DOHH2 (cell line): ENCODE measurements at regions not wholly inside any gene's neighbourhood (a gene's known extent, or its start where the extent isn't known, plus 50 kb on each side); places are given as distances from the start of the nearest gene placed in this dataset.
"Not testable (repeated sequence)": the region's sequence is repeated elsewhere in the genome, so short reads cannot be mapped to it uniquely, and the experiment has no call there.

Source experiments
- CTCF ChIP-seq: fragments of 200-600 bp; sonication (generic); IDR thresholded peaks from one replicate; pipeline ENCODE4 v1.5.1; 2014; ENCODE audit warnings: antibody characterized with exemption, mild to moderate bottlenecking, low read depth, low read length; ENCODE audit not compliant: poor library complexity, severe bottlenecking
- EZH2phosphoT487 ChIP-seq: fragments of 200-600 bp; sonication (generic); IDR thresholded peaks from 2 replicates; pipeline ENCODE4 v1.6.1; 2017; ENCODE audit warnings: borderline replicate concordance, mild to moderate bottlenecking, antibody characterized with exemption, low read length, moderate library complexity, mixed read lengths

DNA sequence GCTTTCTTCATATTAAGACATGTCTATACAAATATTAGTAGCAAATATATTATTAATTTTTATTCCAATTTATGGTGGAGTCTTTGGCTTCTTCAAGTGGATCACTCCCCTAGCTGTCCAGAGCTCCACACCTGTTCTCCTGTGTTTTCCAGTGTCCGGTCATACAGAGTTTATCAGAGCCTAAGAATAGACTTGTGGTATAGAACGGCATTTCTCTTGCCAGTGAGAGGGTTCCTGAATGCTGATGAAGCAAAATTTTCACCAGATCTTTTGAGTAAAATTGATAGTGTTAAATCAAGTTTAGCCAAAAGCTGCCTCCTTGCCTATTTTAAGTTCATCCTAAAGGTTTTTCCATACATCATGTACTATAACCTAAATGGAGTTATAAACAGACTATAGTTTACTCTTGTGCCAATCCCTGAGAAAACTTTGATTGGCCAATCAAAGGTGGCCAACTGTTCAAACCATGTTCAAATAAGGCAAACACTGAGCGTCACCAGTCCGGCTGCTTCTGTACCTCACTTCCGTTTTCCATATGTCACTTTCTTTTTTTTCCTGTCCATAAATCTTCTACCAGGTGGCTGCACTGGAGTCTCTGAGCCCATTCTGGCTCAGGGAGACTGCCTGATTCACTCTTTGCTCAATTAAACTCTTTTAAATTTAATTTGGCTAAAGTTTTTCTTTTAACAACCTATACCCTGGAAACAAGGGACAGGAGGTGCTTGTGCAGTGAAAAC, 422.7 kb upstream of the FRG2C start:
- not testable (repeated sequence) for TF ChIP-seq CTCF, EZH2phosphoT487
